NCI-H526 treated with DMSO at 0.1 percent for 48 hours (cell line): ENCODE measurements at regions not wholly inside any gene's neighbourhood (a gene's known extent, or its start where the extent isn't known, plus 50 kb on each side); places are given as distances from the start of the nearest gene placed in this dataset.
"Not testable (repeated sequence)": the region's sequence is repeated elsewhere in the genome, so short reads cannot be mapped to it uniquely, and the experiment has no call there.

Experiments
- DNase-seq: peaks from one replicate; lab custom pipeline; 2025; lab: John Stamatoyannopoulos, UW

DNA sequence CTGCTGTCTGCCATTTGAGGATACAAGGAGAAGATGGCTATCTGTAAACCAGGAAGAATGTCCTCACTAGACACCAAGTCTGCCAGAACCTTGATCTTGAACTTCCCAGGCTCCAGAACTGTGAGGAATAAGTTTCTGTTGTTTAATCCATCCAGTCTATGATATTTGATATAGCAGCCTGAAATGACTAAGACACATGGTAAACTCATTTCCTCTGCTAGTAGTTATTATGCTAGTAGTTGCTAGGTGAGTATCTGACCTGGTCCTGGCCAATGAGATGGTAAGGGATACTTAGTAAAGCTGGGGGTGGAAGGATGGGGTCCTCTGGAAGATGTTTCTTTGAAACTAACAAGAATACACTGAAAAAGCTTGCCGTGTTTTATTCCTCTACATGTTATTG is 280.7 kb upstream of the ARHGEF26 start:
- DNase-seq: no peak

DNA sequence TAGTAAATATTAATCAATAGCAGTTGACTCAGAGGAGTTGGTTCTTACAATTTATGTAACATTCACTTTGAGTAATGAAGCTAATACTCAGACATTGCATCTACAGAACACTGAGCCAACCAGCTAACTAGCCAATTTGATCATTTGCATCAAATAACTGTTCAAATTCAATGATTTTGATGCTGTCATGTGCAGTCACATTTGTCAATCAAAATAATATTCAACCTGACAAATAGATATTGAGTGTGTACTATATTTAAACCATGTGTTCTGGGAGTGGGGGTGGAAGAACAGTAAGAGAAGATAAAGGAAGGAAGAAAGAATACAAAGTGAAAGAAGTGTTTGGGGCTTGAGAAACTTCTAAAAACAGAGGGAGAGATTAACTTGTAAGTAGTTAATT is 277.2 kb upstream of the ARHGEF26 start:
- no peak for DNase-seq

DNA sequence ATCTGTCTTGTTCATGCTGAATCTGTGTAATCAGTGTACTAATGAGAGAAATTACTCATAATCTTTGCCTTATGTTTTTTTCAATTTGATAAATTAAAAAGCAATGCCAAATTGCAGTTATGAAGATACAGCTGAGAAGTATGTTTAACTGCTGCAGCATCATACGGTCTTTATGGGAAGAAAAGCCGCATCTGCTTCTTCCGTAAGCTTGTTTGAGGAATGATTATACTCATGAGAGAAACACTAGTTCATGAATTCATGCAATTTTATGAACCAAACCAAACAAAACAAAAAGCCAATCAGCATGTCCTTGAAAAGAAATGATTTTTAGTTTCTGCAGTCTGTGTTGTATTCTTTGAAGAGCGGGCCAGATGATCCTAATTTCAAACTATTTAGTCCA is 275.9 kb upstream of the ARHGEF26 start:
- DNase-seq: no peak

DNA sequence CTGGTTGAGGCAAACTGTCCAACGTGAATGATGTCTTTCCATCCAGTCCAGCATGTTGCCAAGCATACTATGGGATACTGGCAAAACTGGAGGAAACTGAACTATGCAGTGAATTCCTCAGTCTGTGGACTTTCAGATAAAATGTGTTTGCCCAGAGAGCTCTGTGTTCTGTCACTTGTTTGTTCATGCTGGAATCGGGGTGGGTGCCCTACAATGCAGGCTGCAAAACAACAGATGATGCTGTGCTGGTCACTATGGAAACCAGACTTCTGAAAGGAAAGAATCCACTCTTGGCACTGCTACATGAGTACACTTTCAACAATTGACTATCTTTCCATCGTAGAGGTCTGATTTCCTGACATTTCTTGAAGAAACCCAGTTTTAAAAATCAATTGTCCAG is 272.5 kb upstream of the ARHGEF26 start:
- no peak for DNase-seq

DNA sequence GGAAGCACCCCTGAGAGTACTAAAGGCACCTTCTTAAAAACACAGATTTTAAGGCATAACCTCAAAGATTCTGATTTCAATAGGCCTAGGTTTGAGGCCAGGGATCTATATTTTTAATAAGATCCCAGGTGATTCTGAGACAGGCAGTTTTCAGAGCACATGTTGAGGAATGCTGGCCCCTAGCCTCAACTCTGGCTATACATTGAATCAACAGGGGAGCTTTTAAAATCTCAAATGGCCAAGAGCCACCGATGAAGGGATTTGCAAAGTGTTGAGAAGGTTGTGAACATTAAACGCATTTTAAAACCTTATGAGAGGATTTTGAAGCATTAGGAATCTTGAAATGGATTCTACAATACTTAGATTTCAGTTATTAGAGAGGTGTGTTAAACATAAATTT is 268.8 kb upstream of the ARHGEF26 start:
- no peak for DNase-seq

DNA sequence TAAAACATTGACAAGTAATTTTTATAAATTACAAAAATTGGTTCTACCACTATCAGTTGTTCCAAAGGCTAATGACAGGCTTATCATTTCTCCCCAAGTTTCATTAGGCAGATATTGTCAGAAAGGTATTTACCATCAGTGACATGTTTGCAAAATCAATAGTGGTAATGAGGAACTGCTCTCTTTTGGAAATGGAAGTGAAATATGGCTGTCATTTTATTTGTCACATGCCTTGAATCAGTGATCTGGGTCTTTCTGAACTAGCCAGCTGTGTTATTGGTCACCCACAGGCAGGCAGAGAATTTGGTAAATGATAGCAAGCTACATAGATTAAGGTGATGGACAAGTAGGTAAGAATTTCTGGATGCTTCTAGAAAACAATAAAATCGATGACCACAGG is 268.0 kb upstream of the ARHGEF26 start:
- no peak for DNase-seq

DNA sequence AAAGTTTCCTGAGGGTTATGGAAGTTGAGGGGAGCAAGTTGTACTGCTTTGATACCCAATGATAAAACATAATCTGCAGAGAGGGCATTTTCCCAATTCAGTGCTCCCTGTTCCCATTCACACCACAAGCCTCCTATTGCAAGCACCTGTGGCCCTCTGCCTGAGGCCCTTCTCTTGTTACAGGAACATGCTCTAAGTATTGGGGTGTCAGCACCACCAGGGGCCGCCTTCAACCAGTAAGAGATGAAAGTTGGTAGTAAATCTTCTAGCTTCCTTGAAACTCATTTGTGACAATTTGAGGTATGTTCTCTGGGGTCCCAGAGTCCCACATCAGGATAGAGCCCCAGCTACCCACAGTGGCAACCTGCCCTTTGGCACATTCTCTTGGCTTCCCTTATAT is 265.4 kb upstream of the ARHGEF26 start:
- DNase-seq: no peak

DNA sequence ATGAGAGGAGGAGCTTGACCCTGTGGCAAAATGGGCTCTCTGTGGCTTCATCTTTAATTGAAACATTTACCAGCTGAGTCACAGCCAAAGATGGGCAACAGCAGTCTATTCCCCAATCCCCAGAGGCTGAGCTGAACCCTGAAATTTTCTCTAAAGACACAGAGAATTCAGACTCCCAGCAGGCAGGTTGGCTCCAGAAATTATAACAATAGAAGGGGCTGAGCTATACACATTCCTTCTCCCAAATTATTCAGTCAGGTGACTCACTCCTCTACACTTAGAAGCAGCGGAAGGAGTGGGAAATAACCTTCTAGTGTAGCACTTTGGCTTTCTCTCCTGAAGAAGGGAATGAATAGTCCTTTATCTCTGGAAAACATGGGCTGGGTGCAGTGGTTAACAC is 264.3 kb upstream of the ARHGEF26 start:
- DNase-seq: no peak

DNA sequence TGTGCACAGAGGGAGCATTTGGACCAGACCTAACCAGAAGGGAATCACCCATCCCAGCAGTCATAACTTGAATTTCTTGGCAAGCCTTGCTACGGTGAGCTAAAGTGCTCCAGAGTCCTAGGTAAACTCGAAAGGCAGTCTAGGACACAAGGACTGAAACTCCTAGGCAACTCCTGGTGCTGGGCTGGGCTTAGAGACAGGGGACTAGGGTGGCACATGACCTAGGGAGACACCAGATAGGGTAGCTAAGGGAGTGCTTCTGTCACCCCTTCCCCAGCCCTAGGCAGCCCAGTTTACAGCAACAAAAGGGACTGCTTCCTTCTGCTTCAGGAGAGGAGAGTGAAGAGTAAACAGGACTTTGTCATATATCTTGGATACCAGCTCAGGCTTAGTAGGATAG is 256.4 kb upstream of the ARHGEF26 start:
- no peak for DNase-seq

DNA sequence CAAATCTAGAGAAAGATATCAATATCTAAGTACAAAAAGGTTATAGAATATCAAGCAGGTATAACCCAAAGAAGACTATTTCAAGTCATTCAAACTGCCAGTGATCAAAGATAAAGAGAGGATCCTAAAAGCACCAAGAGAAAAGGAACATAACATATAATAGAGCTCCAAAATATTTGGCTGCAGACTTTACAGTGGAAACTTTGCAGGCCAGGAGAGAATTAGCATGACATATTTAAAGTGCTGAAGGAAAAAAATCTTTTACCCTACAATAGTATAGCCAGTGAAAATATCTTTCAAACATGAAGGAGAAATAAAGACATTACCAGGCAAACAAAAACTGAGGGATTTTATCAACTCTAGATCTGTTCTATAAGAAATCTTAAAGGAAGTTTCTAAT is 254.3 kb upstream of the ARHGEF26 start:
- no peak for DNase-seq

DNA sequence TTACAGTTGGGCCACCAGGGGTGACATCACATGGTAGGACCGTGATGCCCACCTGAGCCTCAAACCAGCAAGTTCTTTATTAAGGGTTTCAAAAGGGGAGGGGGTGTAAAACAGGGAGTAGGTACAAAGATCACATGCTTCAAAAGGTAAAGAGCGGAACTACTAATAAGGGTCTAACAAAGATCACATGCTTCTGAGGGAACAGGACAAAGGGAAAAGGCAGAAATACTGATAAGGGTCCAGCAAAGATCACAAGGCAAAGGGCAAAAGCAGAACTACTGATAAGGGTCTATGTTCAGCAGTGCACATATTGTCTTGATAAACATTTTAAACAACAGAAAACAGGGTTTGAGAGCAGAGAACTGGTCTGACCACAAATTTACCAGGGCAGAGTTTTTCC is 246.8 kb upstream of the ARHGEF26 start:
- DNase-seq: not testable (repeated sequence)

DNA sequence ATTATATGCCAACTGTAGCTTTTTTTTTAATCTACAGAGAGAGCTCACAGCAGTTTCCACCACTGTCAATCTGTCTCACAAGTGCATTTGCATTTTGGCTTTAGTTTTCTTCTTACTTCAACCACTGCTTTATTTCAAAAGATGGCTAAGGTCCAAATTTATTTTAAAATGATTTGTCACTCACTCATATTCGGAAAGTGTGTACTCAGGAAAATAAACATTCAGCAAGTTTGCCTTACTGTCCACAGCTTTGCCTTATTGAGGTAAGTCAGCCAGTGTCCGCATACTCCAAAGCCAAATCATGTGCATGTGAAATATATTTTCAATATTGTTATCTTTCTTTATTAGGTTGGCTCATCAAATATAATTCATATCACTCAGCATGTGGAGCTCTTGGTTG is 240.7 kb upstream of the ARHGEF26 start:
- no peak for DNase-seq

DNA sequence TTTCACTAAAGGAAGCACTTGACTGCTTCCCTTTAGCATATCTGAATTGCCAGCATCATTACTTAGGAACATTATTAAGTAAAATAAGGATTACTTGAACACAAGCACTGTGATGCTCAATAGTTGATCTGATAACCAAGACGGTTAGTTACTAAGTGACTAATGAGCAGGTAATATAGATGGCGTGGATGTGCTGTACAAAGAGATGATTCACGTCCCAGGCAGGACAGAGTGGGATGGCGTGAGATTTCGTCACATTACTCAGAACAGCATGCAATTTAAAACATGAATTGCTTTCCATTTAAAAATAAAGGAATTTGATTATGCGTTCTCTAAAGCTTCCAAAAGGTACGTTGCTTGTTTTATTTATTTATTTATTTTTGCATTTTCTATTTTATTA is 240.0 kb upstream of the ARHGEF26 start:
- DNase-seq: no peak

DNA sequence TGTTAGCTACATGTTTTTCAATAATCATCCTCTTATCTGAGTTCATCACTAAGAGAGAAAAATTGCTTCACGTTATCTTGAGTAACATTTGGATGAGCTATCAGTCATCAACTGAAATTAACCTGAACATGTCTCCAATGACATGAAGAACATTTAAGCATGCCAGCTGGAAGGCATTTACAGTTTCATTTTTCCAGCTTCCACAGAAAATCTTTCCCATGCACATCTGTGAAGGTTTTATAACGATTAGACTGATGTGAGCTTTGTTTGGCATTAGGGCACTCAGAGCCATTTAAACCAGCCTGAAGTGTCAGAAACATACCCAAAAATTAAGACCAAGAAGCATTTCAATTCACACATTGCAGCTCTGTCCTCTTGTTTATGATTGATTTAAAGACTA is 235.8 kb upstream of the ARHGEF26 start:
- DNase-seq: no peak

DNA sequence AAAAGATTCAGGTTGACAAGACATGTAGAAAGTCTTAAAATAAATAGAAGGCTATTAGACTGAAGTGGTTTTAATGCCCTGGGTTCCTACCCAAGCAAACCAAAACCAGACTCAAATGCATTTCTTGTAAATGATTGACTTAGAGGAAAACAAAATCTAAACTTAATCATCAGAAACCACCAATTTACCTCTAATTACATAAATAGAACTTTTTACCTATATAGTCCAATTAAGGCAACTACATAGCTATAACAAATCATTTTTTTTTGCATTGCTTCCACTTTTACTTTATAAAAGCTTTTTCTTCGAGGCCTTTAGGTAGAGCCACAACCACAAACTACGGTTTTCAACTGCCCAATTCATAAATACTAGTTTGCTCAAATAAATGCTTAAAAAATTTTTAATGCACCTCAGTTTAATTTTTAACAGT is 231.3 kb upstream of the ARHGEF26 start:
- no peak for DNase-seq

DNA sequence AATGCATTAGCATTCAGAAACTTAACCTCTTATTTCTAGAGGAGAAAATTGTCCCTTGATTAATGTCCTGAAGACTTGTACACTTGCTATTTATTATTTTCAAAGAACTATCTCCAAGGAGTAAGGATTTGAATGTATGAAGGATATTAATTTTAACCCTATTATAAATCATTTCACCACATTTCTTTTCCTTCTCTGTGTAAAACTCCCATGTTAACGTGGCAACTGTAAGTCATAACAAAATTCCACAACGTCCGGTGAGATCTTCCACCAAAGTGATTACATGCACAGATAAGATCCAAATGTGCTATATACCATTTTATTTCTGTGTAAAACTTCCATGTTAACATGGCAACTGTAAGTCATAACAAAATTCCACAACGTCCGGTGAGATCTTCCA is 229.1 kb upstream of the ARHGEF26 start:
- no peak for DNase-seq

DNA sequence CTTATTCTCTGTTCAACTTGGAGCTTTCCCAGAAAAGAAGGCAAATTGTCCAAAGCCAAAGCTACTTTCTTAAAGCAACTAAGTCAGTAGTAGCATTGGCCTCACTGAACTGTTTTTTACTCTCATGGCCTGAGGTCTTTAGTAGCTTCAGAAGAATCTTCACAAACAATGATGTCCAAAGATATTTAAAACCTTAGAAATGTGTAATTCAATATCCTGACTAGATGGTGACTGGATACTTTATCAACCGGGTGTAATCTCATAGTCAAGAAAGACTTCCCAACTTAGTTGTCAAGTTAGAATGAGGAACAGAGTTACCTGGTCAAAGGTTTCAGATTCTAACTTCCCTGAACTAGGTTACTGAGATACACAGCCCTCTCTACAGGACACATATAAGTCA is 226.3 kb upstream of the ARHGEF26 start:
- no peak for DNase-seq

DNA sequence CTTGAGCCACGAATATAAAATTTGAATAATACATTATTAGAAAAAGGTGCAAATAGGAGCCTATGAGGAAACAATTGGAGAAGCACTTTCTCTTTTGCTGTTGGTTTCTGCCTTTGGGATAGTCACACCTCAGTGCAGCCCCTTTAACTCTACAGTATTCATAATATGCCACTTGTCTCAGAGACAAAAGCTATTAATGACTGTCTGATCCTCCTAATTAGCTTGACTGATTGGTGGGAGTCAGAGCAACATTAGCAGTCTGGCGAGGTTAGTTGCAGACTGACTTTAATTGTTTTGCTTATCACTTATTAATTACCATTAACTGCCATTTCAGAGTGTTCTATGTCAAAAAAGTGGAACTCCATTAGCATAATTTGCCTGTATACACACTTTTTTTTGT is 225.0 kb upstream of the ARHGEF26 start:
- no peak for DNase-seq

DNA sequence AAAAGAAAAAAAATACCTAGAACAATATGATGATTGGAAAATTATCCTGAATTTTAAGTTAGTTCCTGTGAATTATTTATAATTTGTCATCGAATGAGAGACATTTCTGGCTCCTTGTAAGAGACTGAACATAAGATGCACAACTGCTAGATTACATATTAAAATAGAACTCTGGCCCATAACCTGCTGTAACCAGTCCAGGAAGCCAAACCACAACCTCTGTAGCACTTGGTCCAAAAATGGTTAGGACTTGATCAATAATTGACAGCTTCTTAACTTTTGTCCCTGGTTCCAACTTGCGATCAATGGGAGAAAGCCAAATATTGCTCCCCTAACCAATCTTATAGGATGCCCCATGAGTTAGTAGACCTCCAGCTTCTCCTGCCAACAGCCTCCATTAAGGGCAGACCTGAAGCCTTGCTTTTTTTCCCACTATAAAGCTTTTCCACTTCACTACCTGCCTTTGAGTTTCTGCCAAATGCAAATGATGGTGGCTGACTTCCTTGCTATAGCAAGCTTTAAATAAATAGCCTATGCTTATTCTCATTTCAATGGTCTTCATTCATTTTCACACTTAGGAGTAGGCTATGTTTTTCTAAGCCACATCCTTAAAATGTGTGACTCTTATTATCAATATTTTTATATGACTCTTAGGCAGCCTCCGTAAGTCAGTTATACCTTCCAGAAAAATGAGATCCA is 224.0 kb upstream of the ARHGEF26 start:
- DNase-seq: no peak

DNA sequence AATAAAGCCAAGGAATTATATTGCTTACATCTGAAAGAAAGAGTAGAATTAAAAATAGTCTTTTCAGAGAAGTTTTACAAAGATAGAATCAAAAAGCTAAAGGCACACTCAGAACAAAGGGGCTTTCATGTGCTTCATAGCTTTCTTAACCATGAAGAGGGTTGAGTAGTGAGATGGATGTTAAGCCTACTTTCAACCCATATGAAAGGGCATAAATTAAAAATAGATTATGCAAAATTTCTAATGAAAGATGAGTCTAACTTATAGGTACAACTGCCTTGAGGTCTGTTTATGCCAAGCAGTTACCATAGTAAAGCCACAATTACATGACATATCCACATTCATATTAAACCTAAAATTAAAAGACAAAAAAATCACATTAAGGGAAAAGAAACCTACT is 223.3 kb upstream of the ARHGEF26 start:
- no peak for DNase-seq

DNA sequence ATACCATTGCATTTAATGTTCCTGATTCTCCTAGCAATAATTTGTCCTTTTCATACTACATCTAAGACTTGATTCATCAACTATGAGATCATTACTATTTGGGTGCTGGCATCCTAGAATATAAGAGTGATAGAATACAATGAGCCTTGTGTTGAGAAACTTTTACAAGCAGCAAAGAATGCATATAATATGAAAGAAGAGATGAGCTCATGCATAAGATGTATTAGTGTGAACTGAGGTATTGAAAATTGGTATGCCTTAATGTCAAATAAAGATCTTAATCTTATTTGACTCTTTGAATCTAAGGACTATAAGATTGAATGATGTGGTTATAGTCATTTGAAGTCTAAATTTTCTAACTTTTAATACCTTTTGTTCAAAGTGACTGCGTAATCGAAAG is 220.0 kb upstream of the ARHGEF26 start:
- no peak for DNase-seq

DNA sequence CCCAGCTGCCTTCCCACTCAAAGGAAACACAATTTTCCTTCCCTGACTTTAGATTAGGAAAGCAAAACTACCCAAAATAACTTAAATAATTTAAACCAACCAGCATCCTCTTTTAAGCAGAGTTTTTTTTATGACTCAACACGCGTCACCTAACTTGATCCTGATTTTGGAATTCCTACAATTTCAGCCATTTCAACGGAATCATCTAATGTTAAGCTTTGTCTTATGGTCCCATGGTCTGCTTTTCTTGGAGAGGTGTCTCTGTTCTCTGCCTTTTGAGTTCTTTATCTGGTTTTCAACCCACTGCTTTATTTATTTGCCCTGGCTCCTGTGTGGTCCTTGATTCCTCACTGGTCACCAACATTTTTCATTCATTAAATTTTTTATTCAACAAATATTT is 219.2 kb upstream of the ARHGEF26 start:
- no peak for DNase-seq

DNA sequence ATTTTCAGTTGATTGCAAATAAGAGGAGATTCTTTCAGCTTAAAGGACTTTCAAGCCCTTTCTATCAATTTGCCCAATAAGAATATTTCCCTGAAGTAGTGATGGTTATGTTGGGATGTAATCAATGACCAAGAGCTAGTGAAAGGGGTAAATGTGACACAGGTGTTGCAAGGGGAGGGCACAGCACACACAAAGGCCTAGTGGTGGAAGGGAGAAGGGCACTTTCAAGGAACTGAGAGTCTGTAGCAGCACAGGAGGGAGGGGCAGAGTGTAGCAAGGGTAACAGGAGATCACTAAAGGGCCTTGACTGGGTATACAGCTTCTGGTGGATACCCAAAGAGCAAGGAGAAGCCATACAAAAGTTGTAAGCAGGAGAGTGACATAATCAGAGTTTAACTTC is 217.8 kb upstream of the ARHGEF26 start:
- DNase-seq: no peak

DNA sequence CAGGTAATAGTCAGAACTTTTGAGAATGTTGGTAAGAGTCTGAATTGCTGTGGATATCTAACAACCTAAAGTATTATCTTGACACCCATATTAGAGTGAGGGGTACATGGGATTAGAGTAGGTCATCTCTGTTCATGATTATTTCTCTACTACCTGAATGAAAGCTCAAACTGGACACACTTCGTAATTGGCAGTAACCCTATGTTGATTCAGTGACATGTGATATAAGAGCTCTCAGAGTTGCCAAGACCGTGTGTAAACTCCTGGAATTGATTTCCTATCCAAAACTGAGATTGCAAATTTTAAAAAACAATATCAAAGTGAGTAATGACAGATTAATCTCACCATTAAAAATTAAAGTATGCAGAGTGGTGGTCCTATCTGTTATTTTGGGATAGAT is 214.8 kb upstream of the ARHGEF26 start:
- no peak for DNase-seq

DNA sequence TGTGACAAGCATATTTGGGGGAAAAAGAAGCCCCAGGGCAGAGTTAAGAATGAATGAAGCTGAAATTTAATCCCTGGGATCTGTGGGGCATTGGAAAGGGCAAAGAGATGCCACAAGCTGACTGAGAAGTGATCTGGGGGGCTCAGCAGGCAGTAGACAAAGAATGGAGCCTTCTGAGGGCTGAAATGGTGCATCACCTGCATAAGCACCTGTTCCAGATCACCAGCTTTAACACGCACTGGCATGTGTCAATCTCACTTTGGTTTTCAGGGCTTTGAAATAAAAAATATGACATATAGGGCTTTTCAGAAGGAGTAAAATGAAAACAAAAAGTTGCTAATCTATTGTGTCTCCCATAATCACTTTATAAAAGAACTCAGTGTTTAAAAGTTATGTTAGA is 210.8 kb upstream of the ARHGEF26 start:
- no peak for DNase-seq
